GM23338 (cell line): ENCODE measurements at regions not wholly inside any gene's neighbourhood (a gene's known extent, or its start where the extent isn't known, plus 50 kb on each side); places are given as distances from the start of the nearest gene placed in this dataset.

ENCODE experiments used
- CREB1 ChIP-seq: fragments of 250-450 bp; sonication (Bioruptor Pico); IDR thresholded peaks from 2 replicates; pipeline ENCODE4 v1.5.0; 2020; ENCODE audit warnings: low read depth, mild to moderate bottlenecking, moderate library complexity
- EZH2phosphoT487 ChIP-seq: fragments of 200-600 bp; sonication (generic); IDR thresholded peaks from one replicate; pipeline ENCODE4 v1.8.1; 2018; ENCODE audit warnings: antibody characterized with exemption; ENCODE audit not compliant: unreplicated experiment
- NANOG ChIP-seq: IDR thresholded peaks from 2 replicates; pipeline ENCODE4 v1.6.1; 2016; ENCODE audit warnings: antibody characterized with exemption, borderline replicate concordance
- POLR2AphosphoS5 ChIP-seq: IDR thresholded peaks from 2 replicates; pipeline ENCODE4 v1.6.1; 2016; ENCODE audit warnings: antibody characterized with exemption, low read depth
- STAT1 ChIP-seq: IDR thresholded peaks from one replicate; pipeline ENCODE4 v1.6.1; 2016; ENCODE audit warnings: antibody characterized with exemption; ENCODE audit not compliant: unreplicated experiment
- ZNF331 ChIP-seq: fragments of 250-450 bp; sonication (Bioruptor Pico); IDR thresholded peaks from 2 replicates; pipeline ENCODE4 v1.5.0; 2020; ENCODE audit warnings: low read depth, mild to moderate bottlenecking, moderate library complexity
- TF ChIP-seq, protein P1 (sequence below): fragments of 250-450 bp; sonication (Bioruptor Pico); IDR thresholded peaks from 2 replicates; pipeline ENCODE4 v1.5.0; 2020; ENCODE audit warnings: mild to moderate bottlenecking, moderate library complexity
- TF ChIP-seq, protein P2 (sequence below), 2 experiments: fragments of 200-600 bp in 1 of 2; sonication (generic) in 1 of 2; conservative IDR thresholded peaks; 2 replicates each; pipeline versions ENCODE4 v1.5.1 to v1.6.1; 2016 to 2017; ENCODE audit warnings: antibody characterized with exemption in 2 of 2, low read depth in 2 of 2, mild to moderate bottlenecking in 2 of 2, moderate library complexity in 1 of 2
- TF ChIP-seq, protein P3 (sequence below): IDR thresholded peaks from 2 replicates; pipeline ENCODE4 v1.6.1; 2016; ENCODE audit warnings: antibody characterized with exemption

DNA sequence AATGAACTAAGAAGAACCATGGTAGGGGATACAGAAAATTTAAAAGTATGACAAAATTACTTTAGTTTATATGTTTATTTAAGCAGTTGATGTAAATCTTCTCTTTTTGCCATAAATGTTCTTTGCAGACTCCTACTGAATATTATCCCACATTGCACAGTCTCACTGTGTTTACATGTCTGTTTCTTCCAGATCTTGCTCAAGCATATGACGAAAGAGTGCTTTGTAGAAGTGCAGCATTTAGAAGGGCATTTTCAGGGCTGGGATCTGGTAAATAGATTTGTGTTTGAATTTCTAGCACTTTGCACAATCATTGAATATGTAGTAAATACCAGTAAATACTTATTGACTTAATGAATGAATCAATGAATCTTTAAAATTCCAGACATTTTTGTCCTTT lies 152.0 kb upstream of the EPHA7 start (continued):
- TF ChIP-seq, protein P1, sequence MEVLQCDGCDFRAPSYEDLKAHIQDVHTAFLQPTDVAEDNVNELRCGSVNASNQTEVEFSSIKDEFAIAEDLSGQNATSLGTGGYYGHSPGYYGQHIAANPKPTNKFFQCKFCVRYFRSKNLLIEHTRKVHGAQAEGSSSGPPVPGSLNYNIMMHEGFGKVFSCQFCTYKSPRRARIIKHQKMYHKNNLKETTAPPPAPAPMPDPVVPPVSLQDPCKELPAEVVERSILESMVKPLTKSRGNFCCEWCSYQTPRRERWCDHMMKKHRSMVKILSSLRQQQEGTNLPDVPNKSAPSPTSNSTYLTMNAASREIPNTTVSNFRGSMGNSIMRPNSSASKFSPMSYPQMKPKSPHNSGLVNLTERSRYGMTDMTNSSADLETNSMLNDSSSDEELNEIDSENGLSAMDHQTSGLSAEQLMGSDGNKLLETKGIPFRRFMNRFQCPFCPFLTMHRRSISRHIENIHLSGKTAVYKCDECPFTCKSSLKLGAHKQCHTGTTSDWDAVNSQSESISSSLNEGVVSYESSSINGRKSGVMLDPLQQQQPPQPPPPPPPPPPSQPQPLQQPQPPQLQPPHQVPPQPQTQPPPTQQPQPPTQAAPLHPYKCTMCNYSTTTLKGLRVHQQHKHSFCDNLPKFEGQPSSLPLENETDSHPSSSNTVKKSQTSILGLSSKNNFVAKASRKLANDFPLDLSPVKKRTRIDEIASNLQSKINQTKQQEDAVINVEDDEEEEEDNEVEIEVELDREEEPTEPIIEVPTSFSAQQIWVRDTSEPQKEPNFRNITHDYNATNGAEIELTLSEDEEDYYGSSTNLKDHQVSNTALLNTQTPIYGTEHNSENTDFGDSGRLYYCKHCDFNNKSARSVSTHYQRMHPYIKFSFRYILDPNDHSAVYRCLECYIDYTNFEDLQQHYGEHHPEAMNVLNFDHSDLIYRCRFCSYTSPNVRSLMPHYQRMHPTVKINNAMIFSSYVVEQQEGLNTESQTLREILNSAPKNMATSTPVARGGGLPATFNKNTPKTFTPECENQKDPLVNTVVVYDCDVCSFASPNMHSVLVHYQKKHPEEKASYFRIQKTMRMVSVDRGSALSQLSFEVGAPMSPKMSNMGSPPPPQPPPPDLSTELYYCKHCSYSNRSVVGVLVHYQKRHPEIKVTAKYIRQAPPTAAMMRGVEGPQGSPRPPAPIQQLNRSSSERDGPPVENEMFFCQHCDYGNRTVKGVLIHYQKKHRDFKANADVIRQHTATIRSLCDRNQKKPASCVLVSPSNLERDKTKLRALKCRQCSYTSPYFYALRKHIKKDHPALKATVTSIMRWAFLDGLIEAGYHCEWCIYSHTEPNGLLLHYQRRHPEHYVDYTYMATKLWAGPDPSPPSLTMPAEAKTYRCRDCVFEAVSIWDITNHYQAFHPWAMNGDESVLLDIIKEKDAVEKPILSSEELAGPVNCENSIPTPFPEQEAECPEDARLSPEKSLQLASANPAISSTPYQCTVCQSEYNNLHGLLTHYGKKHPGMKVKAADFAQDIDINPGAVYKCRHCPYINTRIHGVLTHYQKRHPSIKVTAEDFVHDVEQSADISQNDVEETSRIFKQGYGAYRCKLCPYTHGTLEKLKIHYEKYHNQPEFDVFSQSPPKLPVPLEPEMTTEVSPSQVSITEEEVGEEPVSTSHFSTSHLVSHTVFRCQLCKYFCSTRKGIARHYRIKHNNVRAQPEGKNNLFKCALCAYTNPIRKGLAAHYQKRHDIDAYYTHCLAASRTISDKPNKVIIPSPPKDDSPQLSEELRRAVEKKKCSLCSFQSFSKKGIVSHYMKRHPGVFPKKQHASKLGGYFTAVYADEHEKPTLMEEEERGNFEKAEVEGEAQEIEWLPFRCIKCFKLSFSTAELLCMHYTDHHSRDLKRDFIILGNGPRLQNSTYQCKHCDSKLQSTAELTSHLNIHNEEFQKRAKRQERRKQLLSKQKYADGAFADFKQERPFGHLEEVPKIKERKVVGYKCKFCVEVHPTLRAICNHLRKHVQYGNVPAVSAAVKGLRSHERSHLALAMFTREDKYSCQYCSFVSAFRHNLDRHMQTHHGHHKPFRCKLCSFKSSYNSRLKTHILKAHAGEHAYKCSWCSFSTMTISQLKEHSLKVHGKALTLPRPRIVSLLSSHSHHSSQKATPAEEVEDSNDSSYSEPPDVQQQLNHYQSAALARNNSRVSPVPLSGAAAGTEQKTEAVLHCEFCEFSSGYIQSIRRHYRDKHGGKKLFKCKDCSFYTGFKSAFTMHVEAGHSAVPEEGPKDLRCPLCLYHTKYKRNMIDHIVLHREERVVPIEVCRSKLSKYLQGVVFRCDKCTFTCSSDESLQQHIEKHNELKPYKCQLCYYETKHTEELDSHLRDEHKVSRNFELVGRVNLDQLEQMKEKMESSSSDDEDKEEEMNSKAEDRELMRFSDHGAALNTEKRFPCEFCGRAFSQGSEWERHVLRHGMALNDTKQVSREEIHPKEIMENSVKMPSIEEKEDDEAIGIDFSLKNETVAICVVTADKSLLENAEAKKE (CRISPR knock-in tag) = no peak
- TF ChIP-seq STAT1 (no peak), ZNF331 (CRISPR knock-in tag) (no peak), CREB1 (CRISPR knock-in tag) (no peak), POLR2AphosphoS5 (no peak), NANOG (no peak), EZH2phosphoT487 (no peak)
- TF ChIP-seq, protein P2, sequence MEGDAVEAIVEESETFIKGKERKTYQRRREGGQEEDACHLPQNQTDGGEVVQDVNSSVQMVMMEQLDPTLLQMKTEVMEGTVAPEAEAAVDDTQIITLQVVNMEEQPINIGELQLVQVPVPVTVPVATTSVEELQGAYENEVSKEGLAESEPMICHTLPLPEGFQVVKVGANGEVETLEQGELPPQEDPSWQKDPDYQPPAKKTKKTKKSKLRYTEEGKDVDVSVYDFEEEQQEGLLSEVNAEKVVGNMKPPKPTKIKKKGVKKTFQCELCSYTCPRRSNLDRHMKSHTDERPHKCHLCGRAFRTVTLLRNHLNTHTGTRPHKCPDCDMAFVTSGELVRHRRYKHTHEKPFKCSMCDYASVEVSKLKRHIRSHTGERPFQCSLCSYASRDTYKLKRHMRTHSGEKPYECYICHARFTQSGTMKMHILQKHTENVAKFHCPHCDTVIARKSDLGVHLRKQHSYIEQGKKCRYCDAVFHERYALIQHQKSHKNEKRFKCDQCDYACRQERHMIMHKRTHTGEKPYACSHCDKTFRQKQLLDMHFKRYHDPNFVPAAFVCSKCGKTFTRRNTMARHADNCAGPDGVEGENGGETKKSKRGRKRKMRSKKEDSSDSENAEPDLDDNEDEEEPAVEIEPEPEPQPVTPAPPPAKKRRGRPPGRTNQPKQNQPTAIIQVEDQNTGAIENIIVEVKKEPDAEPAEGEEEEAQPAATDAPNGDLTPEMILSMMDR (conservative IDR thresholded peaks at IDR 0.05; ENCODE audit: low read depth in 2 of 2) = no peak
- TF ChIP-seq, protein P3, sequence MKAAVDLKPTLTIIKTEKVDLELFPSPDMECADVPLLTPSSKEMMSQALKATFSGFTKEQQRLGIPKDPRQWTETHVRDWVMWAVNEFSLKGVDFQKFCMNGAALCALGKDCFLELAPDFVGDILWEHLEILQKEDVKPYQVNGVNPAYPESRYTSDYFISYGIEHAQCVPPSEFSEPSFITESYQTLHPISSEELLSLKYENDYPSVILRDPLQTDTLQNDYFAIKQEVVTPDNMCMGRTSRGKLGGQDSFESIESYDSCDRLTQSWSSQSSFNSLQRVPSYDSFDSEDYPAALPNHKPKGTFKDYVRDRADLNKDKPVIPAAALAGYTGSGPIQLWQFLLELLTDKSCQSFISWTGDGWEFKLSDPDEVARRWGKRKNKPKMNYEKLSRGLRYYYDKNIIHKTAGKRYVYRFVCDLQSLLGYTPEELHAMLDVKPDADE = no peak
